Left cardiac atrium (tissue), 2 donors: ENCODE measurements at regions not wholly inside any gene's neighbourhood (a gene's known extent, or its start where the extent isn't known, plus 50 kb on each side); places are given as distances from the start of the nearest gene placed in this dataset.

ENCODE experiments used
- microRNA-seq, 2 donors: library from miRNA; unstranded; fragments of <30 nt; microRNA quantifications; one replicate each; pipeline ENCODE4 v1.2.0, GENCODE V29; 2020
- donor health status: DM: no; HTN: yes; CAD: no; lungs with severe emphysema.
- donor health status: DM: yes; HTN: yes; CAD: no.

Small RNA genes lying in the stretch of these regions (microRNA-seq; reads per million reads assigned to microRNA genes)
- gene MIR4316: 0 reads per million in 2 donors
